Natural killer cell treated with Interleukin-12 subunit alpha and Interleukin-12 subunit beta and Interleukin-15 and Interleukin-18, amount 100 ng/mL, for 72 hours (primary cell): ENCODE measurements at regions not wholly inside any gene's neighbourhood (a gene's known extent, or its start where the extent isn't known, plus 50 kb on each side); places are given as distances from the start of the nearest gene placed in this dataset.
"Not testable (repeated sequence)": the region's sequence is repeated elsewhere in the genome, so short reads cannot be mapped to it uniquely, and the experiment has no call there.

Experiments
- ATAC-seq, 2 donors: fragments of 150-1000 bp; cut with Tn5 transposase in 1 of 2; sonication (Bioruptor Pico), chemical (Tn5 transposase) in 1 of 2; 2 replicates each; pipeline ENCODE4 v1.10.0; 2021
- DNase-seq: peaks from one replicate; pipeline ENCODE4 v3.0.0; 2022; ENCODE audit warnings: low spot score
- H3K27ac Mint-ChIP-seq, 2 donors: 1 replicate in 1 of 2; 2 replicates in 1 of 2; pipeline ENCODE4 v1.8.0; 2022; ENCODE audit warnings: mixed read lengths in 2 of 2, mild to moderate bottlenecking in 1 of 2, moderate library complexity in 1 of 2
- H3K27me3 Mint-ChIP-seq, 2 donors: 1 replicate in 1 of 2; 2 replicates in 1 of 2; pipeline ENCODE4 v1.8.0; 2022; ENCODE audit warnings: mixed read lengths in 2 of 2
- H3K36me3 Mint-ChIP-seq: one replicate; pipeline ENCODE4 v1.8.0; 2022; ENCODE audit warnings: mixed read lengths
- H3K4me1 Mint-ChIP-seq, 2 donors: 1 replicate in 1 of 2; 2 replicates in 1 of 2; pipeline ENCODE4 v1.8.0; 2022; ENCODE audit warnings: low read depth in 2 of 2, mixed read lengths in 2 of 2, mild to moderate bottlenecking in 1 of 2
- H3K4me3 Mint-ChIP-seq: one replicate; pipeline ENCODE4 v1.8.0; 2022; ENCODE audit warnings: mixed read lengths
- H3K9me3 Mint-ChIP-seq: 2 replicates; pipeline ENCODE4 v1.8.0; 2022; ENCODE audit warnings: mixed read lengths

- DNase-seq, H3K36me3 Mint-ChIP-seq, H3K27ac Mint-ChIP-seq, H3K9me3 Mint-ChIP-seq, ATAC-seq, H3K4me3 Mint-ChIP-seq, H3K4me1 Mint-ChIP-seq: not testable (repeated sequence)
- H3K27me3 Mint-ChIP-seq = peaks cover 22 to 27% of the 10 kb centered on the region in 2 donors
Observed at GRCh38 chr9:62815436-62815835, 1625.6 kb downstream of the SPATA31A7 start.

- H3K4me1 Mint-ChIP-seq, ATAC-seq, H3K36me3 Mint-ChIP-seq, DNase-seq, H3K9me3 Mint-ChIP-seq, H3K4me3 Mint-ChIP-seq, H3K27ac Mint-ChIP-seq: not testable (repeated sequence)
- peaks cover 22 to 27% of the 10 kb centered on the region in 2 donors for H3K27me3 Mint-ChIP-seq
Observed at GRCh38 chr9:62816331-62816730, 1626.5 kb downstream of the SPATA31A7 start.

- H3K4me3 Mint-ChIP-seq, H3K4me1 Mint-ChIP-seq, H3K9me3 Mint-ChIP-seq, DNase-seq, H3K36me3 Mint-ChIP-seq, ATAC-seq, H3K27ac Mint-ChIP-seq: not testable (repeated sequence)
- peaks cover 22 to 27% of the 10 kb centered on the region in 2 donors for H3K27me3 Mint-ChIP-seq
Observed at GRCh38 chr9:62817214-62817613, 1627.4 kb downstream of the SPATA31A7 start.

- not testable (repeated sequence) for H3K27ac Mint-ChIP-seq, ATAC-seq, H3K36me3 Mint-ChIP-seq, H3K4me1 Mint-ChIP-seq, H3K9me3 Mint-ChIP-seq, H3K4me3 Mint-ChIP-seq, DNase-seq
- peaks cover 7 to 12% of the 10 kb centered on the region in 2 donors for H3K27me3 Mint-ChIP-seq
Observed at GRCh38 chr9:62822185-62822584, 1632.3 kb downstream of the SPATA31A7 start.

GRCh38 chr9:62827957-62828907 is 1638.4 kb downstream of the SPATA31A7 start:
- H3K4me1 Mint-ChIP-seq, H3K27me3 Mint-ChIP-seq, DNase-seq, H3K36me3 Mint-ChIP-seq, H3K9me3 Mint-ChIP-seq, H3K4me3 Mint-ChIP-seq, H3K27ac Mint-ChIP-seq: not testable (repeated sequence)
- peak in 1 of 2 donors; percentile 36 for ATAC-seq

- H3K27ac Mint-ChIP-seq = not testable (repeated sequence)
Observed at GRCh38 chr9:62830829-62831459, 1641.1 kb downstream of the SPATA31A7 start.

GRCh38 chr9:62833323-62834200 is 1643.7 kb downstream of the SPATA31A7 start:
- not testable (repeated sequence) for H3K9me3 Mint-ChIP-seq, H3K4me1 Mint-ChIP-seq, H3K4me3 Mint-ChIP-seq, H3K27me3 Mint-ChIP-seq, H3K36me3 Mint-ChIP-seq, H3K27ac Mint-ChIP-seq, ATAC-seq, DNase-seq

More at GRCh38 chr9:62830829-62831459, 1641.1 kb downstream of the SPATA31A7 start:
- not testable (repeated sequence) for DNase-seq, H3K4me1 Mint-ChIP-seq, H3K4me3 Mint-ChIP-seq, H3K36me3 Mint-ChIP-seq, ATAC-seq, H3K9me3 Mint-ChIP-seq, H3K27me3 Mint-ChIP-seq

- Mint-ChIP-seq H3K4me3 (peak overlapping the region; percentile 48), H3K27me3 (peaks cover 10 to 18% of the 10 kb centered on the region in 2 donors)
- not testable (repeated sequence) for H3K36me3 Mint-ChIP-seq, H3K4me1 Mint-ChIP-seq, H3K27ac Mint-ChIP-seq, DNase-seq, H3K9me3 Mint-ChIP-seq, ATAC-seq
Observed at GRCh38 chr9:62837254-62837911, 1647.5 kb downstream of the SPATA31A7 start.

GRCh38 chr9:62838024-62838718 is 1648.3 kb downstream of the SPATA31A7 start:
- ATAC-seq = peak; percentile 99 to 100
- Mint-ChIP-seq H3K4me3 (peak overlapping the region; percentile 88), H3K27me3 (peaks cover 15 to 25% of the 10 kb centered on the region in 2 donors), H3K27ac (peak overlapping the region; percentile 47 to 64)
- not testable (repeated sequence) for H3K4me1 Mint-ChIP-seq, H3K36me3 Mint-ChIP-seq, H3K9me3 Mint-ChIP-seq
- DNase-seq = peak; percentile 94

- H3K4me1 Mint-ChIP-seq, H3K27ac Mint-ChIP-seq, H3K36me3 Mint-ChIP-seq, H3K9me3 Mint-ChIP-seq, H3K4me3 Mint-ChIP-seq, ATAC-seq, DNase-seq: not testable (repeated sequence)
- H3K27me3 Mint-ChIP-seq = peaks cover 16 to 25% of the 10 kb centered on the region in 2 donors
Observed at GRCh38 chr9:62839168-62839567, 1649.3 kb downstream of the SPATA31A7 start.

GRCh38 chr9:62843145-62843544 is 1653.3 kb downstream of the SPATA31A7 start:
- H3K36me3 Mint-ChIP-seq, H3K4me1 Mint-ChIP-seq, DNase-seq, H3K4me3 Mint-ChIP-seq, H3K27ac Mint-ChIP-seq, ATAC-seq, H3K9me3 Mint-ChIP-seq: not testable (repeated sequence)
- peaks cover 16 to 25% of the 10 kb centered on the region in 2 donors for H3K27me3 Mint-ChIP-seq

- not testable (repeated sequence) for H3K36me3 Mint-ChIP-seq, H3K27ac Mint-ChIP-seq, H3K9me3 Mint-ChIP-seq, H3K4me1 Mint-ChIP-seq, DNase-seq, H3K4me3 Mint-ChIP-seq
- peak; percentile 60 to 67 for ATAC-seq
- H3K27me3 Mint-ChIP-seq = peaks cover 14 to 25% of the 10 kb centered on the region in 2 donors
Observed at GRCh38 chr9:62843706-62844290, 1654.0 kb downstream of the SPATA31A7 start.
